Hematopoietic multipotent progenitor cell treated with erythropoietin and hydrocortisone succinate and interleukin-3 and kit ligand, for 17 days (in vitro differentiated cells): ENCODE measurements at regions not wholly inside any gene's neighbourhood (a gene's known extent, or its start where the extent isn't known, plus 50 kb on each side); places are given as distances from the start of the nearest gene placed in this dataset.

Source experiments
- DNase-seq: peaks from one replicate; pipeline ENCODE4 v3.0.0-alpha.2; 2015; ENCODE audit warnings: low spot score

DNA sequence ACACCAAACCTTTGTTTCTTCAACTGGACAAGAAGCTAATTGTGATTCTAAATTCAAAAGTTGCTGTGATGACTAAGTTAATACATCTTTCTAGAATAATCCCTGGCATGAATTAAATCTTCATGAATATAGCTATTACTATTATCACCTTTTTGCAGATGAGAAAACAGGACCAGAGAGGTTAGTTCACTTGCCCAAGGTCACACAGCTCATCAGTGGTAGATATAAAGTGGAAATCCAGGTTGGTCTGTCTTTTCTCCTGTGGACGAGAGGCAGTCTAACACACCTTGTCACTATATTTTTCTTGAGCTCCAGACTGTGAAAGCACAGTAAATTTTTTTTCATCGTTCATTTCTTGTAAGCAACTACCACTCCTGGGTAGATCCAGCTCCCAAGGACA, 247.6 kb upstream of the LRTM1 start:
- DNase-seq: no peak

DNA sequence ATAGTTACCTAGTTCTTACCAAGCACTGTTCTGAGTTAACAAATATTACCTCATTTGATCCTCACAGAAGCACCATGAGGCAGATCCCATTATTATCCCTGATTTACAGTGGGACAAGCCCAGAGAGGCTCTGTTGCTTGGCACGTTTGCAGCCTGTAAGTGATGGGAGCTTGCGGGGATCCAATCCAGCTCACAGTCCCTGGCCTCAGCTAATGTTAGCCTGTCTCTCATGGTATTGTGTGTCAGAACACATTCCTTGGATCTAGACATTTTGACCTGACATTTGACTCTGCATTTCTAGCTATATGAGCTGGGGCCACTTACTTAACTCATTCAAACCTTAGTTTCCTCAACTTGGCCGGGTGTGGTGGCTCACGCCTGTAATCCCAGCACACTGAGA, 246.9 kb upstream of the LRTM1 start:
- DNase-seq: no peak

DNA sequence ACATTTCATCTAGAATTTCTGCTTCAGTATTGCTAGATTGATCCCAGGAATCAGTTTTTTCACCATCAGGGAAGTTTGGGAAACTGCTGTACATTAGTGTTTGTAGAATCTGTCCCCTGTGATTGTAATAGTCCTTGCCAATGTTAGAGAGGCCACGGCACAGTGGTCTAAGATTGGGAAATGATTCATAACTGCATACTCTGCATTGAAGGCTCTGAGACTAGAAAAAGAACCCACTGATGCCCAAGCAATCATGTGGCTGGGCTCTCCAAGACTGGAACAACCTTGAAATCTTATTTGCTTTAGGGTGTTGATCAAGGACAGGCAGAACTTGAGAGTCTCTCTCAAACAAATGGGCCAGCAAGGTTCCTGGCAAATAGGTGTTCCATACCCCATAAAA, 245.6 kb upstream of the LRTM1 start:
- no peak for DNase-seq

DNA sequence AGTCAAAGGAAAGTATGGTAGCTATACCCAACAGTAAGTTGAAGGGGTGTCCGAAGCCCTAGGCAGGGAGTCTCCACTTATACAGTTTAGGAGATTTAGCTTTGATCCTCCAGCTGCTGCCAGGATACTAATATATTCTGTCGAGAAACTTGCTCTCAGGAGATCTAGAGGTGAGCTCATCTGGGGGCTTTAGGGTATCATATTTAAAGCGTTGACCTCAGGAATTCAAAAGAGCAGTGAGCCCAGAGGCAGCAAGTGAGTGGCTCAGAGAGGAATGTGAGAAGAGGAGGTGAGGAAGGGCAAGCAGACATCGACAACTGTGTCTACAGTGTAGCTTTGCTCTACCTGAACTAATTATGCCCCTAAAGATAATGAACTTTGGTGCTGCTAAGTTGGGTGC, 245.1 kb upstream of the LRTM1 start:
- DNase-seq: no peak

DNA sequence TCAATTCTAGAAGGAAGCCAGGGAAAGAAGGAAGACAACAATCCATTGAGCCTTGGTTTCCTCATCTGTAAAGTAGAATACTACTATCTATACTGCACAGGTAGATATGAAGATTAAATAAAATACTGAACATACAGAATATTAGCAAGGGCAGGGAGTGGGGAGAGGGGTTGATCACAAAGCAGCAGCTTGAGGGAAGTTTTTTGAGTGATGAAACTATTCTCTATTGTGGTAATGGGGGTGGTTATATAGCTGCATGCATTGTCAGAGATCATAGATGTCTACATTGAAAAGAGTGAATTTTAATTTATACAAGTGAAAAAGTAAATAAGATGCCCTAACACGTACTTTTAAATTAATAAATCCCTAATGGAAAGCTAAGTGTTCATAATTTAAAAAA, 242.6 kb upstream of the LRTM1 start:
- DNase-seq: no peak

DNA sequence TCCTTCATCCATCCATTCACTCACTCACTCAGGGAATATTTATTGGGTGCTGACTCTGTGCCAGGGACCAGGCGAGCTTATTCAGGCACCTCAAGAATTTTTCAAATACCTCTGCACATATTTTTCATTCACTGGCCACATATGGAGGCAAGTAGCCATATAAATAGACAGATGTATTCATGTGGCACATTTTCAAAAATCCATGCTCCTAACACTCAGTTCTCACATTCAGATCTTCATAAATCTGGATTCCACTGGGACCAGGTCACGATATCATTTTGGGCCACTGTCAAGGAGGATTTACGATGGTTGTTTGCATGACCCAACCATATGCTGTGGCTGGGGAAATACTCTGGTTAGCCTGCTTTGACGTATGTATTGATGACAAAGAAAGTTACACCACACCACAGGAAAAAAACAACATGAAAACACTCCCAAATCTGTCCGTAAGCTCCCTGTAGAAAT, 241.8 kb upstream of the LRTM1 start:
- DNase-seq: no peak

DNA sequence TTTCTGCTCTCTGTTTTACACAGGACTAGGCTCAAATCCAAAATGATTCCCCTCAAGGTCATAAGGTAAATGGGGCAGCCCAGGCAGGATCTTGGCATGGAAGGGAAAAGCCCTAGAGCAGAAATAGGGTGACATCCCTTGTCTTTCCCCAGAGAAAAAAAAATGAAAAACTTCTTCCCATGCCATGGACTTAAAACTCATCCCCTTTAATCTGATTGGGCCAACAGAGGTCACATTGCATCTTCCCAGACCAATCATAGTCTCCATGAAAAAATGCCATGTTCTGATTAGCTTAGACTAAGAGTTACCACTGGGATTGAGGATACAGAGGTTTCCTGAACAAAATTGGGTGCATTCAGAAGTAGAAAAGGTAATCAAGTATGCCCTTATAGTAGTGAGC, 241.3 kb upstream of the LRTM1 start:
- DNase-seq: no peak

DNA sequence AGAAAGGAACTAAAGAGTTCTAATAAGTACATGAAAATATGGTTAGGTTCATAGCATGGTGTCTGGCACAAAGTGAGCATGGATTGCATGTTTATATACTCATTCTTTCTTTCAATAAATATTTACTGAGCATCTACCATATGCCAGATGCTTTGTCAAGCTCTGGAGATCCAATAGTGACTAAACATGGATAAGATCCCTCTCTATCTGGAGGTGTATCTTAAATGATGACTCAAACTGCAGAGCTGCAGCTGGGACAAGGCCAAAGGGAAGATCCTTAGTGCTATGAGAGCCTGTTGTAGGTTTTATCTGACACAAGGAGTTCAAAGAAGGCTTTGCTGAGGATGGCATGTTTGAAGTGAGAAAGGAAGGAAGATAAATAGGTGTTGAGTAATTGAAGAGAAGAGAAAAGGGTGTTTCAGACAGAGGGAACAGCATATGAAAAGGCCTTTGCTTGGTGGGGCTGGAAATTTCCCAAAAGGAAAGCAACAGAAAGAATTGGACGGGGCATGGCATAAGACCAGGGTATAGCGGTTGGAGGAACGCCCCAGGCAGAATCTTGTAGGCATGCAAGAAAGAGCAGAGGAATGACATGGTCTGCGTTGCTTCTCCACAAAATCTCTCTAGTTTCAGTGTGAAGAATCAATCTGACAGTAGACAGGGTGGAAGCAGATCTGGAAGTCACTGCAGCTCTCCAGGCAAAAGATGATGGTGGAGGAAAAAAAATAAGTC, 239.9 kb upstream of the LRTM1 start:
- no peak for DNase-seq

DNA sequence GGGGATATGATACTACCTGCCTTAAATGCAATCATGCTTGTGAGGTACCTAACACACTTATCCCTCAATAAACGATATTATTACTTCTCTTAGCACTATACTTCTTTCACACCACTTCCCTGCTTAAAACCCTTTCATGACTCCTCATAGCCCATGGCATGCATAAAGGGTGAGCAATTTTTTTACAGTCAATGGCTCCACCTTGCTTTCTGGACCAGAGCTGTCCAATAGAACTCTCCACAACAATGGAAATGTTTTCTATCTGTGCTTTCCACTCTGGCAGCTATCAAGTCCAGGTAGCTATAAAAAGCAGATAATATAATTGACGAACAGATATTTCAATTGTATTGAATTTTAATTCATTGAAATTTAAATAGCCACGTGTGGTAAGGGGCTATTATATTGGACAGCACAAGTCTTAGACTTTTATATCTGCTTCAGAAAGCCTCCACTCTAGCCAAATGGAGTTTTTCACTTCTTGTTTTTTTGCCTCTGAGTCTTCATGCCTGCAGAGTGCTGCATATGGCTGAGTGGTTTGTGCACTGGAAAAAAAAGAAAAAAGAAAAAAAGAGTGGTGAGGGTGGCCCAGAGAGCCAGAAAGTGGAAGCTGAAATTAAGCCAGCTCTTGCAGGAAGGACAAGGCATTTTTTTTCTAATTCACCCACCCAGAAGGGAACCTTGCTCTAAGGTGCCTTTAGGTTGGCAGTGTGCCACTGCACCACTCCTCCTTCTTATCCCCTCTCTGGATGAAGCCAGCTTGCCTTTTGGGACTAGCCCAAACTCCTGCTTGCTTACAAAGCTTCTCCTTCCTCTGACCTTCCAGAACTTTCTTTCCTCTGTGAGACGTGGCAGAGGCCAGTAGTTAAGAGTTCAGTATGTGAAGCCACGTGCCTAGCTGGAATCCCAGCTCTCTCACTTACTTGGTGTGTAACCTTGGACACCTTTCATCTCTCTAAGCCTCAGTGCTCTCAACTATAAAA, 239.0 kb upstream of the LRTM1 start:
- no peak for DNase-seq

DNA sequence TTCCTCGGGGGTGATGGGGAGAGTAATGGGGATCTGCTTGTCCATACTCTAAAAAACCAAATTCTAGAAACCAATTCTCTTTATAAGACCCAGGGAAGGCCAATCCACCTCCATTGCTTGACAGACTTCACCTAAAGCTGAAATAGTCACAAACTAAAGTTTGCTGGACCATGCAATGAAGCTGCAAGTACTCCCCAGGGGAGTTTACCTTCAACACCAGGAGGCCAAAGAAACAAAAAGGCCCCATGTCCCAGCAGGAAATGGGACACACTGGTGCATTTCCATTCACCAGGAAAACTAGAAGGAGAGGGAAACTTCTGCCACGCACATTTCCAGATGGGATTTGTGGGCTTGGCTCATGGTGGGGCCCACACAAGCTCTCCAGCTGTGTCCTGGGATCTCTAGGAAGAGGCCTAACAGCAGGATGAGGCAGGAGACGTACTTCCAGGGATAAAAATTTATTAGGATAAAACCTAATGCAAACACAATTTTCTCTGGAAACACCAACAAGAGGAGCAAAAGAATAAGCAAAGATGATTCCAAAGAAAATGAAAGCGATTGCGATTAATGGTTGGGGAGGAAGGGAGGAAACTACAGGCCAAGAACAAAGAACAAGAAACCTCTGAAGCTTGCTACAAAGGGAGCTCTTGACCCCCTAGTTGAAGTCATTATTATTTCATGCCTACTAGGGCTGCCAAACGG, 238.0 kb upstream of the LRTM1 start:
- DNase-seq: no peak

DNA sequence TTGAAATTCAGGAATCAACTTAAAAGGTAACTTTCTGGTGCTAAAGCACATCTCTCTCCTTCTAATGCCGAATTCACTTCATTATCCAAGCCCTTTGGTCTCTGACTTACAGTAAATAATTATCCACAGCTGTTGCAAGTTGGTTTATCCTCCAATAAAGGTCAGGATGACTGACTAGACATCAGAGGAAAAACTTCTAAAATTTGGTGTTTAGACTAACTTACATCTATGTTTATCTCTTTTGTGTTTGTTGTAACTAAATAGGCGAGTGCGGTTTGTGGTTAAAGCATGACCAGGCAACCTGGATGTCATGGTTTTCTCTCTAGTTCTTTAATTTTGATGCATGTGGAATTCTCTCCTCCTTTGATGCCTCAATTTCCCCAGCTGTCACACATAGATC, 237.4 kb upstream of the LRTM1 start:
- DNase-seq: no peak

DNA sequence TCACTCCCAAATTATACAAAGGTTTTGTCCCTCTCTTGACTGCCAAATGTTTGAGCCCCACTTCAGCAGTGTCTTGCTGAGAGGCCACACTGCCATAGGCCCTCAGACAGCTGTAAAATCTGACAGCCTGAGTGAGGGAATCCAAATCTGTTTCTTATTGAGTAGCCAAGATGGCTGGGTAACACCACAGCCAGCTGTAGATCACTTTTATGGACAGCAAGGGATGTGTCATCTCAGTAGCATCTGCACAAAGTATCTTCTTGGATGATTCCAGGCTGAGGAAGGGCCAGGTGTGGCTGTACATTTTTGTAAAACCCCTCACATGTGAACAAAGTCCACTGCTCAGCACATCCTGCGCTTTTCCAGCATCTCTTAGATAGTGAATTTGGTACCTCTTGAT, 237.0 kb upstream of the LRTM1 start:
- no peak for DNase-seq

DNA sequence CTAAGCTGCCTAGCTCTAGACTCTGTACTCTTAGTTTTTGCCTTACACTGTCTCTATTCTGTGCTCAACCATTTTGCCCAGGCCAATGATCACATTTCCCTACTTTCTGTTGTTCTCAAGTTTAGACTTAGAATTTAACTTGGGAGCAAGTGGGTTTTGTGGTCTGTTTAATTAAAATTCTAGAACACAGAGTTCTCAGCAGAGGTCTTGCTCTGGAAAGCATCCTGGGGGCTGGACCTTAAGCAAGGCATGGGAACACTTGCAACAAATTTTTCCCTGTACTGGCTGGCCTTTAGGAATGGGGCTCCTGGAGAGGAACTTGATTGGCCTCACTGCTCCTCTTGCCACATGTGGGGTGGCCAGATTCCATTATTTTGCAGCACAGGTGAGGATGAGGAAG, 236.3 kb upstream of the LRTM1 start:
- DNase-seq: no peak

DNA sequence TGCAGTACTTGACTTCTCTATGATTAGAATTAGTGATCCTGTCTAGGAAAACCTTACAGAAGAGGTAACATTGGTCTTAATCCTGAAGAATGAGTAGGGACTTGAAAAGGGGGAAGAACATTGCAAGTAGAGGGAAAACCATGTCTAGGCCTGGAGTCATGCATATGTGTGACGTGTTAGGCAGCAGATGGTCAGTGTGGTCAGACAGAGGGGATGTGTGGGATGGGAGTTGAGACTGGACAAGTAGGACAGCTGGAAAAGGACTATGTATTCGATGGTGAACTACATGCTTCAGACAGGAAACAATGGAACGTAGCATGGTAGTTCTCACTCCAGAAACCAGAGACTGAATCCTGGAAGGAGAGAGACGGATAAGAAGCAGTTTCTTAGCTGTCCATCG, 235.6 kb upstream of the LRTM1 start:
- DNase-seq: no peak

DNA sequence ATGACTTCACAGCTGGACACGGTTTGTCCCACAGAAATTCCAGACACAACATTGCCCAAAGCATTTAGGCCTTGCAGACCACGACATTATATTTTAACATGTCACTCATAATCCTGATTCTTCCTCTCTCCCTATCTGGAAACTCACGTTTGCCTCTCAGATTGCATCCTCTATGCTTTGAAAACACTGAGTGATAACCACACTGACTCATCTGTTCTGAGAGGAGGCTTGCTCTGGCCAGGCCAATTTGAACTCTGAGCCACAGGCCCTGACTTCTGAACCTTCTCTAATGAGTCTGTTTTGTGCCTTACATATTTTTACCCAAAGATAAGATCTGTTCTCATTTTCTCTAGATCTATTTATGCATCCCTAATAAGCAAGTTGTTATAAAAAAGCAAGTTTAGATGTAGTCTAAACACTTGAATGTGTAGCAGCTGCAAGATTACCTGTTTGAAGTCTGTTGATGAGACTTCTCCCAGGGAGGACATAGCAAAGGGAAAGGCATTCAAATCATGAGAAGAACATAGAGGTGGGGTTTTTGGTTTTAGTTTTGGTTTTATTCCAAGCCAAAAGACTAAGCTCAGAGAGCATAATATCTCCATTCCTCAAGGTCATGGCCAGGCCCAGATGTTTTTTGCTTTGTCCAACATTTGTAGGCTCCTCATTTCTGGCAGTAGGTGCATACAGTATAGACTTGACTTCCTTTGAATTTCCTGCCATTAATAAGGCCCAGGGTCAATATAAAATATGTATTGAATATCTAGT, 234.4 kb upstream of the LRTM1 start:
- no peak for DNase-seq

DNA sequence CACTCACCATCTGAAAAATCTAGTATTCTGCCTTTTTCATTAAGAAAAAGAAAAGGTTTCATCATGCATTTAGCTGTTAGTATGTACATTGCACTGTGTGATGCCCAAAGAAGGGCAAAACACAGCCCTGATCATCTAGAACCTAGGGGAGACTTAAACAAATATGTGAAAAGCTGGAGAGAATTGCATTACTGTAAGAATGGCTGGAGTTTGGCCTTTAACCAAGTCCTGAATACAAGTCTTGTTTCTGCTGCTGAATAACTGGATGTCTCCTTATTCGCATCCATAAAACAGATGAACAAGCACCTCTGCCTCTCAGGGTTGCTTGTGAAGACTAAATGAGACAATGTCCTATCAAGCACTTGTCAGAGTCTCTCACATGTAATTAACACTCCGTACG, 233.4 kb upstream of the LRTM1 start:
- no peak for DNase-seq

DNA sequence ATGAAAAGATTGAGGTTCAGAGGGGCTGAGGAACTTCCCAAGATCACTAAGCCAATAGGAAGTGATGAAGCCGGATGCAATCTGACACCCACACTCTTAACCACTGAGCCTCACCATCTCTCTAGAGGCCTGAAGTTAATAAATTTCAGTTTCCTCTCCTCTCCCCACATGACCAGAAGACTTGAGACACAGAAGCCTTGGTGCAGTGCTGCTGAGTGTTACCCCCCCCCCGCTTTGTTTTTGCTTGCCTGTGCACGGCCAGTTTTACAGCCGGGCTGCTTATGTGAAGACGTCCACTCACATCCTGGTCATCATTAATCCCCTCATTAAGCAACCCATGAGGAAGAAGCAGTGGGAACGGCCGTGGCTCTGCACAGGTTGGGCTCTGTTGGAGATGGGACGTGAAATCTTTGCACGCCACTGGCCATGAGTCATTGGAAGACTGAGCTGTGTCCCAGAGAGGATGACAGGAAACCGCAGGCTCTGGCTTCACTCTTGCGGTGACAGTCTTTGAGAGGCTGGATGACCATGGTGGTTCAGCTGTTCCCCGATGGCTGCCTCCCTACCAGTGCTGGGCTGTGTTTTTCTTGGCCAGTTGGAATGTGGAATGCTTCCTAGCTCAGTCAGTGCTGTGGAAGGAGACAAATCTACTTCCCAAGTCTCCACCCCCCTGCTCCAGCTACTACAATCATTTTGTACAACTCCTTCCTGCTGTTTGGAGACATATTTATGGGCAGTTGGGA, 232.6 kb upstream of the LRTM1 start:
- DNase-seq: no peak

DNA sequence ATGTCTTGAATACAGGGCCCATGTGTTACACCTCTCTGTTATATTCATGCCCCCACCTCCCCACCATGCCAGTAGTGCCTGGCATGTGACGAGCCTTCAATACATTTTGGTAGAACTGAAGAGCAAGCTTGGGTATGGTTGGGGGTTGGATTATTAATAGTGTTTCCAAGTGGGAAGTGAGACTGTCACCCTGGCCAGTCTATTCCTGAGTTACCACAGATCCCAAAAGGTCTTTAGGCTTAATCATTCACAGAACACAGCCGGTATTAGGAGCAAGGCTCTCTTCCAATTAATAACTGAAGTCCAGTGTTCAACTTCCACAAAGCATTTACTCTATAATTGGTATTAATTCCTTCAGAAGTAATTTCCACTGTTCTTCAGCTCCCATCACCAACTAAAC, 231.9 kb upstream of the LRTM1 start:
- no peak for DNase-seq

DNA sequence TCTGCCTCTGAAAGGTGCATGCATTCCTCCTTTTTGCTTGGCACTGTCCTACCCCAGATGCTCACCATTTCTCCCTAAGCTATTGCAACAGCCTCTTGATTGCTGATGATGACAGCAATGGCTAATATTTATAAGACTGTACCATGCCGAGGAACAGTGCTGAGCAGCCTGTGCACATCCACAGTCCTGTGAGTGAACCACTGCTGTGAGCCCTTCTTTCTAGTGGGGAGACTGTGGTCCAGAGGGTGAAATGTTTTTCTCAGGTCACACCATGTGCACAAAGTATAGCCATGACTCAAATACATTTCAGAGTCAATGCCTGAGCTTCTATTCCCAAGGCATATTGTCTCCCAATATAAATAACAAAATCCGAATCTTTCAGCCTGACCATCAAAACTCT, 231.2 kb upstream of the LRTM1 start:
- DNase-seq: no peak

DNA sequence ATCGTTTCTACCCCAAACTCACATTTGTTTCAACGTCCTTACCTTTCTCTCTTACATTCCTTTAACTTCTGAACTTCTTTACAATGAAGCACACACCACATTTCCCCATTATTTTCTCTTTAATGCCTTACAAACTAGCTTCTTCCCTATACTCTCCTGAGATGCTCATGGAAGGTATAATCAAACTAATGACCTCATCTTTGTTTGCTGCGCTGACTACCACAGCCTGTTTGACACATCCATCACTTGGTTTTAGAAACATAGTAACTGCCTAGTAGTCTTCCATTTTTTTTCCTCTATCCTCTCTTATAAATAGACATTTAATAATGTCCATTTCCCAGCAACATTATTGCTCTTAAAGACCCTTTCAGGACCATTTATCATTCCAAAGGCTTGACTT, 230.5 kb upstream of the LRTM1 start:
- no peak for DNase-seq

DNA sequence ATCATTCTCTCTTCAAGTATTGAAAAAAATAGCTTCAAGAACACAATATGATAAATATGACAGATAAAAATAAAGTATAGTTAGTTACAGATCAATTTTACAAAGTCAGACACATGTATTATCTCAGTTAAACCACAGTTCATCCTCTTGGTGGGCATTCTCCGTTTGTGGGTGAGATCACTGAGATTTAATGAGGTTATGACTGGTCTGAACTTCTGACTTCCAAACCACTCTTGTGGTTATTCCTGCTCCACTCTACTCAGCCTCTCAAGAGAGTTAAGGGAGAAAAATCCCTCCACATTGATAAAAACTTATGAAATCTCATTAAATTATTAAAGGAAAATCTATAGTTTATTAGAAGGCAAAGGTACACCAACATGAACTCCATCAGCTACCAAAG, 229.9 kb upstream of the LRTM1 start:
- DNase-seq: no peak
